ENCODE measurements at regions not wholly inside any gene's neighbourhood (a gene's known extent, or its start where the extent isn't known, plus 50 kb on each side); places are given as distances from the start of the nearest gene placed in this dataset.

- Histone ChIP-seq H3K27me3 (replicated peaks in 1 of 4; ENCODE audit: control extremely low read depth in 1 of 4, control insufficient read depth in 3 of 4, insufficient read depth in 4 of 4, low read length in 3 of 4) (no peaks in the 10 kb centered on the region), H3K79me2 (ENCODE audit: control insufficient read depth, insufficient read depth, low read length) (no peaks in the 10 kb centered on the region), H3K9me3 (ENCODE audit: control extremely low read depth in 1 of 3, control insufficient read depth in 2 of 3, insufficient read depth in 1 of 3, low read length in 2 of 3) (peaks cover 0 to 14% (median 0%) of the 10 kb centered on the region in 3 donors), H3K4me1 (ENCODE audit: control insufficient read depth in 2 of 2, insufficient read depth in 2 of 2, low read length in 2 of 2) (peaks cover 7 to 10% of the 10 kb centered on the region in 2 donors), H3K4me3 (ENCODE audit: control extremely low read depth in 1 of 5, extremely low read depth in 1 of 5, insufficient read depth in 1 of 5, low read depth in 2 of 5, low read length in 4 of 5) (no peak overlapping the region), H3K9ac (ENCODE audit: low read length) (no peak overlapping the region), H3K36me3 (replicated peaks in 1 of 2; ENCODE audit: control extremely low read depth in 1 of 2, control insufficient read depth in 1 of 2, extremely low read depth in 1 of 2, insufficient read depth in 2 of 2, low read length in 1 of 2) (no peaks in the 10 kb centered on the region), H3K27ac (ENCODE audit: low read length in 2 of 2) (no peak overlapping the region), H3K4me2 (replicated peaks; ENCODE audit: low read depth, low read length, poor library complexity, severe bottlenecking) (no peak overlapping the region), H2AFZ (ENCODE audit: insufficient read depth, low read depth, low read length, poor library complexity, severe bottlenecking) (no peak overlapping the region), H4K20me1 (ENCODE audit: control insufficient read depth, insufficient read depth, low read length, poor library complexity, severe bottlenecking) (no peaks in the 10 kb centered on the region)
- no peak for ATAC-seq (ENCODE audit: low read depth)
- TF ChIP-seq EZH2 (IDR thresholded peaks at IDR 0.05; ENCODE audit: borderline replicate concordance, insufficient read depth, low read depth, low read length, poor library complexity, severe bottlenecking), result no peak
- TF ChIP-seq, protein P1, sequence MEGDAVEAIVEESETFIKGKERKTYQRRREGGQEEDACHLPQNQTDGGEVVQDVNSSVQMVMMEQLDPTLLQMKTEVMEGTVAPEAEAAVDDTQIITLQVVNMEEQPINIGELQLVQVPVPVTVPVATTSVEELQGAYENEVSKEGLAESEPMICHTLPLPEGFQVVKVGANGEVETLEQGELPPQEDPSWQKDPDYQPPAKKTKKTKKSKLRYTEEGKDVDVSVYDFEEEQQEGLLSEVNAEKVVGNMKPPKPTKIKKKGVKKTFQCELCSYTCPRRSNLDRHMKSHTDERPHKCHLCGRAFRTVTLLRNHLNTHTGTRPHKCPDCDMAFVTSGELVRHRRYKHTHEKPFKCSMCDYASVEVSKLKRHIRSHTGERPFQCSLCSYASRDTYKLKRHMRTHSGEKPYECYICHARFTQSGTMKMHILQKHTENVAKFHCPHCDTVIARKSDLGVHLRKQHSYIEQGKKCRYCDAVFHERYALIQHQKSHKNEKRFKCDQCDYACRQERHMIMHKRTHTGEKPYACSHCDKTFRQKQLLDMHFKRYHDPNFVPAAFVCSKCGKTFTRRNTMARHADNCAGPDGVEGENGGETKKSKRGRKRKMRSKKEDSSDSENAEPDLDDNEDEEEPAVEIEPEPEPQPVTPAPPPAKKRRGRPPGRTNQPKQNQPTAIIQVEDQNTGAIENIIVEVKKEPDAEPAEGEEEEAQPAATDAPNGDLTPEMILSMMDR (IDR thresholded peaks at IDR 0.05), result no peak
- 100% methylated on average over 3 of the region's 4 CpGs for WGBS (ENCODE audit: insufficient coverage)
- Mint-ChIP-seq H3K27me3 (peaks cover 3% of the 10 kb centered on the region), H3K4me3 (no peak overlapping the region), H3K27ac (no peak overlapping the region), H3K4me1 (peaks cover 13% of the 10 kb centered on the region), H3K9me3 (ENCODE audit: insufficient read depth) (peaks cover 4% of the 10 kb centered on the region)
- ChIA-PET CTCF (no interaction called here), POLR2A (no interaction called here)
- intact Hi-C loops (cut with micrococcal nuclease), result no loop called here
- no peak for DNase-seq
Observed at GRCh38 chr5:142530904-142531303, 155.0 kb downstream of the FGF1 start.

GRCh38 chr5:142529626-142530278, 156.1 kb downstream of the FGF1 start:
- H3K4me1 ChIP-seq (ENCODE audit: control insufficient read depth in 2 of 2, insufficient read depth in 2 of 2, low read length in 2 of 2), result peaks cover 7 to 10% of the 10 kb centered on the region in 2 donors
- H3K79me2 ChIP-seq (ENCODE audit: control insufficient read depth, insufficient read depth, low read length), result no peaks in the 10 kb centered on the region
- no peak overlapping the region for H3K27ac Mint-ChIP-seq
- H3K27me3 Mint-ChIP-seq, result peaks cover 3% of the 10 kb centered on the region
- peaks cover 0 to 9% (median 0%) of the 10 kb centered on the region in 3 donors for H3K9me3 ChIP-seq (ENCODE audit: control extremely low read depth in 1 of 3, control insufficient read depth in 2 of 3, insufficient read depth in 1 of 3, low read length in 2 of 3)
- H3K27me3 ChIP-seq (replicated peaks in 1 of 4; ENCODE audit: control extremely low read depth in 1 of 4, control insufficient read depth in 3 of 4, insufficient read depth in 4 of 4, low read length in 3 of 4), result no peaks in the 10 kb centered on the region
- intact Hi-C loops (cut with micrococcal nuclease), result no loop called here
- POLR2A ChIA-PET, result no interaction called here
- ATAC-seq (ENCODE audit: low read depth) (no peak), DNase-seq (no peak)
- H2AFZ ChIP-seq (ENCODE audit: insufficient read depth, low read depth, low read length, poor library complexity, severe bottlenecking), result no peak overlapping the region
- no peak overlapping the region for H3K27ac ChIP-seq (ENCODE audit: low read length in 2 of 2)
- H3K4me3 ChIP-seq (ENCODE audit: control extremely low read depth in 1 of 5, extremely low read depth in 1 of 5, insufficient read depth in 1 of 5, low read depth in 2 of 5, low read length in 4 of 5), result no peak overlapping the region
- H3K4me2 ChIP-seq (replicated peaks; ENCODE audit: low read depth, low read length, poor library complexity, severe bottlenecking), result no peak overlapping the region
- 94% methylated on average over 3 of the region's 4 CpGs for WGBS (ENCODE audit: insufficient coverage)
- no peak overlapping the region for H3K9ac ChIP-seq (ENCODE audit: low read length)
- H4K20me1 ChIP-seq (ENCODE audit: control insufficient read depth, insufficient read depth, low read length, poor library complexity, severe bottlenecking), result no peaks in the 10 kb centered on the region
- H3K4me1 Mint-ChIP-seq, result peaks cover 13% of the 10 kb centered on the region
- CTCF ChIA-PET, result no interaction called here
- peaks cover under 1% of the 10 kb centered on the region for H3K9me3 Mint-ChIP-seq (ENCODE audit: insufficient read depth)
- H3K36me3 ChIP-seq (replicated peaks in 1 of 2; ENCODE audit: control extremely low read depth in 1 of 2, control insufficient read depth in 1 of 2, extremely low read depth in 1 of 2, insufficient read depth in 2 of 2, low read length in 1 of 2), result no peaks in the 10 kb centered on the region
- H3K4me3 Mint-ChIP-seq, result no peak overlapping the region
- no peak for TF ChIP-seq EZH2 (IDR thresholded peaks at IDR 0.05; ENCODE audit: borderline replicate concordance, insufficient read depth, low read depth, low read length, poor library complexity, severe bottlenecking)
- TF ChIP-seq, protein P1 (IDR thresholded peaks at IDR 0.05), result no peak
